Fibroblast of lung (primary cell): ENCODE measurements at regions not wholly inside any gene's neighbourhood (a gene's known extent, or its start where the extent isn't known, plus 50 kb on each side); places are given as distances from the start of the nearest gene placed in this dataset.
A peak's percentile ranks its signal among the peaks of the same experiment; 100 is the strongest.

ENCODE experiments used
- DNase-seq, 2 donors: peaks; one replicate each; pipeline versions ENCODE4 v3.0.0 to v3.0.0-alpha.2; 2010; ENCODE audit warnings: low read depth in 2 of 2
- H2AFZ ChIP-seq: 2 replicates; pipeline ENCODE4 v1.5.1; 2012; ENCODE audit warnings: low read length, control low read depth, inconsistent platforms
- H3K27ac ChIP-seq: 2 replicates; pipeline ENCODE4 v1.5.1; 2011; ENCODE audit warnings: low read length, control low read depth; ENCODE audit not compliant: insufficient read depth
- H3K27me3 ChIP-seq: 2 replicates; pipeline ENCODE4 v1.5.1; 2011; ENCODE audit warnings: mild to moderate bottlenecking, low read length; ENCODE audit not compliant: control insufficient read depth, insufficient read depth
- H3K36me3 ChIP-seq: 2 replicates; pipeline ENCODE4 v1.5.1; 2011; ENCODE audit warnings: low read length; ENCODE audit not compliant: control insufficient read depth, insufficient read depth
- H3K4me1 ChIP-seq: 2 replicates; pipeline ENCODE4 v1.5.1; 2011; ENCODE audit warnings: low read length; ENCODE audit not compliant: control insufficient read depth, insufficient read depth; ENCODE audit errors: extremely low read depth
- H3K4me2 ChIP-seq: 2 replicates; pipeline ENCODE4 v1.5.1; 2011; ENCODE audit warnings: low read length, control low read depth; ENCODE audit not compliant: insufficient read depth; ENCODE audit errors: extremely low read depth
- H3K4me3 ChIP-seq, 4 experiments: fragments of 200-600 bp in 1 of 4; sonication (generic) in 1 of 4; replicated peaks in 1 of 4; 2 replicates each; pipeline ENCODE4 v1.5.1; 2011 to 2016; ENCODE audit warnings: low read length in 4 of 4, low read depth in 3 of 4, mild to moderate bottlenecking in 3 of 4, control low read depth in 2 of 4, inconsistent platforms in 1 of 4, mixed read lengths in 1 of 4; ENCODE audit not compliant: insufficient read depth in 1 of 4; ENCODE audit errors: control extremely low read depth in 1 of 4
- H3K79me2 ChIP-seq: 2 replicates; pipeline ENCODE4 v1.5.1; 2012; ENCODE audit warnings: mild to moderate bottlenecking, low read length, inconsistent platforms; ENCODE audit not compliant: control insufficient read depth, insufficient read depth
- H3K9ac ChIP-seq: 2 replicates; pipeline ENCODE4 v1.5.1; 2011; ENCODE audit warnings: mild to moderate bottlenecking, low read length, control low read depth; ENCODE audit not compliant: insufficient read depth
- H3K9me3 ChIP-seq: 2 replicates; pipeline ENCODE4 v1.5.1; 2012; ENCODE audit warnings: low read depth, low read length; ENCODE audit not compliant: control insufficient read depth, insufficient read depth
- H4K20me1 ChIP-seq: 2 replicates; pipeline ENCODE4 v1.5.1; 2011; ENCODE audit warnings: low read length; ENCODE audit not compliant: control insufficient read depth, insufficient read depth; ENCODE audit errors: extremely low read depth
- CTCF ChIP-seq, 2 donors: IDR thresholded peaks in 1 of 2; conservative IDR thresholded peaks in 1 of 2; 1 replicate in 1 of 2; 2 replicates in 1 of 2; pipeline ENCODE4 v1.5.1; 2011 to 2012; ENCODE audit warnings: low read length in 2 of 2, control low read depth in 1 of 2, inconsistent platforms in 1 of 2, low read depth in 1 of 2, mild to moderate bottlenecking in 1 of 2
- EZH2 ChIP-seq: IDR thresholded peaks from 2 replicates; pipeline ENCODE4 v1.5.1; 2012; ENCODE audit warnings: low read length, control low read depth, mild to moderate bottlenecking; ENCODE audit errors: missing control alignments

GRCh38 chr2:176638167-176639015, 369.1 kb downstream of the MTX2 start:
- Histone ChIP-seq H3K4me1 (no peaks in the 10 kb centered on the region), H3K27ac (no peak overlapping the region), H3K9ac (no peak overlapping the region), H3K4me2 (peak overlapping the region; percentile 59), H3K79me2 (no peaks in the 10 kb centered on the region), H3K27me3 (peaks cover 2% of the 10 kb centered on the region), H3K4me3 (peak overlapping the region; percentile 48 to 66 (median 57)), H2AFZ (no peak overlapping the region), H4K20me1 (no peaks in the 10 kb centered on the region), H3K36me3 (no peaks in the 10 kb centered on the region), H3K9me3 (no peaks in the 10 kb centered on the region)
- peak; percentile 45 to 50 for DNase-seq
- peak; percentile 56 to 62 for TF ChIP-seq CTCF (conservative IDR thresholded peaks at IDR 0.05 in 1 of 2, IDR thresholded peaks at IDR 0.05 in 1 of 2; ENCODE audit: low read depth in 1 of 2, low read length in 2 of 2)
- no peak for TF ChIP-seq EZH2

GRCh38 chr2:176639016-176639343, 369.7 kb downstream of the MTX2 start:
- no peak for DNase-seq
- H3K4me1 ChIP-seq: no peaks in the 10 kb centered on the region
- no peaks in the 10 kb centered on the region for H3K36me3 ChIP-seq
- H3K4me2 ChIP-seq: no peak overlapping the region
- no peak for TF ChIP-seq EZH2
- no peaks in the 10 kb centered on the region for H3K79me2 ChIP-seq
- no peaks in the 10 kb centered on the region for H4K20me1 ChIP-seq
- H3K27ac ChIP-seq: no peak overlapping the region
- H3K4me3 ChIP-seq: no peak overlapping the region
- no peak overlapping the region for H2AFZ ChIP-seq
- H3K27me3 ChIP-seq: peaks cover 2% of the 10 kb centered on the region
- H3K9ac ChIP-seq: no peak overlapping the region
- no peaks in the 10 kb centered on the region for H3K9me3 ChIP-seq

GRCh38 chr2:176639671-176640070, 370.4 kb downstream of the MTX2 start:
- Histone ChIP-seq H3K4me1 (no peaks in the 10 kb centered on the region), H3K9me3 (no peaks in the 10 kb centered on the region), H2AFZ (no peak overlapping the region), H3K27me3 (peaks cover 2% of the 10 kb centered on the region), H3K36me3 (no peaks in the 10 kb centered on the region), H3K4me3 (no peak overlapping the region), H3K79me2 (no peaks in the 10 kb centered on the region), H3K9ac (no peak overlapping the region), H4K20me1 (no peaks in the 10 kb centered on the region), H3K4me2 (no peak overlapping the region), H3K27ac (no peak overlapping the region)
- TF ChIP-seq CTCF (conservative IDR thresholded peaks at IDR 0.05 in 1 of 2, IDR thresholded peaks at IDR 0.05 in 1 of 2; ENCODE audit: low read depth in 1 of 2, low read length in 2 of 2): no peak
- TF ChIP-seq EZH2: no peak
- no peak for DNase-seq
